Fibroblast of lung (primary cell): ENCODE measurements at regions not wholly inside any gene's neighbourhood (a gene's known extent, or its start where the extent isn't known, plus 50 kb on each side); places are given as distances from the start of the nearest gene placed in this dataset.

Source experiments
- DNase-seq, 2 donors: peaks; one replicate each; pipeline versions ENCODE4 v3.0.0 to v3.0.0-alpha.2; 2010; ENCODE audit warnings: low read depth in 2 of 2
- H2AFZ ChIP-seq: 2 replicates; pipeline ENCODE4 v1.5.1; 2012; ENCODE audit warnings: low read length, control low read depth, inconsistent platforms
- H3K27ac ChIP-seq: 2 replicates; pipeline ENCODE4 v1.5.1; 2011; ENCODE audit warnings: low read length, control low read depth; ENCODE audit not compliant: insufficient read depth
- H3K27me3 ChIP-seq: 2 replicates; pipeline ENCODE4 v1.5.1; 2011; ENCODE audit warnings: mild to moderate bottlenecking, low read length; ENCODE audit not compliant: control insufficient read depth, insufficient read depth
- H3K36me3 ChIP-seq: 2 replicates; pipeline ENCODE4 v1.5.1; 2011; ENCODE audit warnings: low read length; ENCODE audit not compliant: control insufficient read depth, insufficient read depth
- H3K4me1 ChIP-seq: 2 replicates; pipeline ENCODE4 v1.5.1; 2011; ENCODE audit warnings: low read length; ENCODE audit not compliant: control insufficient read depth, insufficient read depth; ENCODE audit errors: extremely low read depth
- H3K4me2 ChIP-seq: 2 replicates; pipeline ENCODE4 v1.5.1; 2011; ENCODE audit warnings: low read length, control low read depth; ENCODE audit not compliant: insufficient read depth; ENCODE audit errors: extremely low read depth
- H3K4me3 ChIP-seq, 4 experiments: fragments of 200-600 bp in 1 of 4; sonication (generic) in 1 of 4; replicated peaks in 1 of 4; 2 replicates each; pipeline ENCODE4 v1.5.1; 2011 to 2016; ENCODE audit warnings: low read length in 4 of 4, low read depth in 3 of 4, mild to moderate bottlenecking in 3 of 4, control low read depth in 2 of 4, inconsistent platforms in 1 of 4, mixed read lengths in 1 of 4; ENCODE audit not compliant: insufficient read depth in 1 of 4; ENCODE audit errors: control extremely low read depth in 1 of 4
- H3K79me2 ChIP-seq: 2 replicates; pipeline ENCODE4 v1.5.1; 2012; ENCODE audit warnings: mild to moderate bottlenecking, low read length, inconsistent platforms; ENCODE audit not compliant: control insufficient read depth, insufficient read depth
- H3K9ac ChIP-seq: 2 replicates; pipeline ENCODE4 v1.5.1; 2011; ENCODE audit warnings: mild to moderate bottlenecking, low read length, control low read depth; ENCODE audit not compliant: insufficient read depth
- H3K9me3 ChIP-seq: 2 replicates; pipeline ENCODE4 v1.5.1; 2012; ENCODE audit warnings: low read depth, low read length; ENCODE audit not compliant: control insufficient read depth, insufficient read depth
- H4K20me1 ChIP-seq: 2 replicates; pipeline ENCODE4 v1.5.1; 2011; ENCODE audit warnings: low read length; ENCODE audit not compliant: control insufficient read depth, insufficient read depth; ENCODE audit errors: extremely low read depth
- EZH2 ChIP-seq: IDR thresholded peaks from 2 replicates; pipeline ENCODE4 v1.5.1; 2012; ENCODE audit warnings: low read length, control low read depth, mild to moderate bottlenecking; ENCODE audit errors: missing control alignments
- TF ChIP-seq, protein P1 (sequence below), 2 donors: IDR thresholded peaks in 1 of 2; conservative IDR thresholded peaks in 1 of 2; 1 replicate in 1 of 2; 2 replicates in 1 of 2; pipeline ENCODE4 v1.5.1; 2011 to 2012; ENCODE audit warnings: low read length in 2 of 2, control low read depth in 1 of 2, inconsistent platforms in 1 of 2, low read depth in 1 of 2, mild to moderate bottlenecking in 1 of 2

DNA sequence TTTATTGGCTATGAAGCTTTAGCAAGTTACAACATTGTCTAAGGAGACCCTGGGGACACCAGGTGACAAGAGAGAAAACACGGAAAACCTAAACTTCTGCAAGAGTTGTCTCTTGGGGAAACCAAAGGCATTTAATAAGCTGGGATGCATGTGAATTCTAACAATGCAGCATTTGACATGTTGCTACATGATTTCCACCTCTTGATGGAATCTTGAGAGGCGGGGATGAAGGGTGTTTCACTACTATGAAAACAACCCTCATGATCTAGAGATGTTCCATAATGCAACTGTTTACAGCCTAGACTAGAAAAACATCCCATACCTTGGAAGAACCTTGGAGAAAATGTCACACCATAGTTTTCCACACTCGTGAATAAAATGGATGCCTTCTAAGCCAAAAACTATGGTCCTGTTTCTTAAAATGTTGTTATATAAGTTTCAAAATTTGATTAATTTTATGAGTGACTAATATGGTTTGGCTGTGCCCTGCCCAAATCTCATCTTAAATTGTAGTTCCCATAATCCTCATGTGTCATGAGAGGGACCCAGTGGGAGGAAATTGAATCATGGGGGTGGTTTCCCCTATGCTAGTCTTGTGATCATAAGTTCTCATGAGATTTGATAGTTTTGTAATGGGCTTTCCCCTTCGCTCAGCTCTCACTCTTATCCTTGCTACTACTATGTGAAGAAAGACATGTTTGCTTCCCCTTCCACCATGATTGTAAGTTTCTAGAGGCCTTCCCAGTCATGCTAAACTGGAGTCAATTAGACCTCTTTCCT, 164.6 kb downstream of the TNFSF13B start:
- H3K4me3 ChIP-seq = no peak overlapping the region
- no peaks in the 10 kb centered on the region for H3K79me2 ChIP-seq
- H3K9ac ChIP-seq = no peak overlapping the region
- no peaks in the 10 kb centered on the region for H3K9me3 ChIP-seq
- H3K4me2 ChIP-seq = no peak overlapping the region
- H3K27ac ChIP-seq = no peak overlapping the region
- H3K4me1 ChIP-seq = no peaks in the 10 kb centered on the region
- H2AFZ ChIP-seq = no peak overlapping the region
- no peak for DNase-seq
- TF ChIP-seq EZH2 = no peak
- TF ChIP-seq, protein P1, sequence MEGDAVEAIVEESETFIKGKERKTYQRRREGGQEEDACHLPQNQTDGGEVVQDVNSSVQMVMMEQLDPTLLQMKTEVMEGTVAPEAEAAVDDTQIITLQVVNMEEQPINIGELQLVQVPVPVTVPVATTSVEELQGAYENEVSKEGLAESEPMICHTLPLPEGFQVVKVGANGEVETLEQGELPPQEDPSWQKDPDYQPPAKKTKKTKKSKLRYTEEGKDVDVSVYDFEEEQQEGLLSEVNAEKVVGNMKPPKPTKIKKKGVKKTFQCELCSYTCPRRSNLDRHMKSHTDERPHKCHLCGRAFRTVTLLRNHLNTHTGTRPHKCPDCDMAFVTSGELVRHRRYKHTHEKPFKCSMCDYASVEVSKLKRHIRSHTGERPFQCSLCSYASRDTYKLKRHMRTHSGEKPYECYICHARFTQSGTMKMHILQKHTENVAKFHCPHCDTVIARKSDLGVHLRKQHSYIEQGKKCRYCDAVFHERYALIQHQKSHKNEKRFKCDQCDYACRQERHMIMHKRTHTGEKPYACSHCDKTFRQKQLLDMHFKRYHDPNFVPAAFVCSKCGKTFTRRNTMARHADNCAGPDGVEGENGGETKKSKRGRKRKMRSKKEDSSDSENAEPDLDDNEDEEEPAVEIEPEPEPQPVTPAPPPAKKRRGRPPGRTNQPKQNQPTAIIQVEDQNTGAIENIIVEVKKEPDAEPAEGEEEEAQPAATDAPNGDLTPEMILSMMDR (conservative IDR thresholded peaks at IDR 0.05 in 1 of 2, IDR thresholded peaks at IDR 0.05 in 1 of 2; ENCODE audit: low read depth in 1 of 2, low read length in 2 of 2) = no peak
- H4K20me1 ChIP-seq = no peaks in the 10 kb centered on the region
- H3K27me3 ChIP-seq = no peaks in the 10 kb centered on the region
- no peaks in the 10 kb centered on the region for H3K36me3 ChIP-seq

DNA sequence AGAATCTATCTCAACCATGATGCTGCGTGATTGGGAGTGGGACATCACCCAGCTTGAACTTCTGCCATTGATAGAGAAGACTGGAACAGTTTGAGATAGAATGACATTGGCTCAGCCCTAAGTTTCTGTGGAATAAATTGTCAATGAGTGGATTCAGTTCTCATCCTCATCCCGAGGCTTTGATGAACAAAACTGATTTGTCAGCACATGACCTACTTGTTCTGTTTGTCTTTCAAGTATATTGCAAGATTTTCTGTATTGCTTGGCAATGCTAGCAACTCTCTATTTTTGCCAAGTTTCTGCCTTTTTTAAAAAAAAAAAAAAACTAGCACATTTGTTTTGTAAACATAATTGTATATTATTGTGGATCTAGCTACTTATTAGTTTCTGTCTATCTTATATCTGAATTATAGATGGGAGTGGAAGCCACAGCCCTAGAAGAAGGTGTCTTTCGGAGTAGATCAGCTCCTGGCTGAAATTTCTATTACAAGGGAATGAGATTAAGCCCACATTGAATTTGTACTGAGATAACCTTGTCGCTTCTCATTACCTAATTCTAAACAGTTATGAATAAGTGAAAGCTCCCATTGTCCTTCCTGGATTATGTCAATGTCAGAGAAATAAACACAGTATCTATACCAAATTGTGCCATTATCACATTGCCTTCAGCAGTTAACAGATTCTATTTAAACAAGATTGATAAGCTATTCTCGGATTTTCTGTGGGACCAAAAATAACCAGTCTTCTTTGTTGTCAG, 166.1 kb downstream of the TNFSF13B start:
- H3K4me1 ChIP-seq = no peaks in the 10 kb centered on the region

DNA sequence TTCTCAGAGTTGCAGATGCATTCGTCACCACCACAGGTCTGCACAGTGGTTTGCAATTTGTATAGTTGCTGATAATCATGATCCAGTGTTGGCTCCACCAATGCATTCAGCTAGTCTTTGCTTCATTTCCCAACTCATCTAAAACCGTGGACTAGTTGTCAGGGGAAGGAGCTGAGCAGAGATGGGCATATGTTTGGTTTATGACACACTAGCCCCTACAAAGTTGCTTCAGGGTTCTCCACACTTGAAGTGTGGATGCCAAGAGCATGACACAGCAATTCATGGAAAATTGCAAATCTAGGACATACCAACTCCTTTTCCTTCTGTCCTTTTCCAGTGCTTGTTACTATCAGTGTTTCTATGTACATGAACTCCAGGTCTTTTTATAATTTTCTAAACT, 168.0 kb downstream of the TNFSF13B start:
- no peaks in the 10 kb centered on the region for H4K20me1 ChIP-seq
- H3K27me3 ChIP-seq = no peaks in the 10 kb centered on the region
- no peak overlapping the region for H3K27ac ChIP-seq
- H3K4me1 ChIP-seq = no peaks in the 10 kb centered on the region
- TF ChIP-seq EZH2 = no peak
- TF ChIP-seq, protein P1 (conservative IDR thresholded peaks at IDR 0.05 in 1 of 2, IDR thresholded peaks at IDR 0.05 in 1 of 2; ENCODE audit: low read depth in 1 of 2, low read length in 2 of 2) = no peak
- no peak overlapping the region for H3K4me3 ChIP-seq
- no peak overlapping the region for H3K4me2 ChIP-seq
- H3K36me3 ChIP-seq = no peaks in the 10 kb centered on the region
- H3K9me3 ChIP-seq = no peaks in the 10 kb centered on the region
- no peaks in the 10 kb centered on the region for H3K79me2 ChIP-seq
- no peak overlapping the region for H3K9ac ChIP-seq
- DNase-seq = peak in 1 of 2 donors; percentile 74
- no peak overlapping the region for H2AFZ ChIP-seq

More for the DNA sequence above, 166.1 kb downstream of the TNFSF13B start:
- Histone ChIP-seq H3K9me3 (no peaks in the 10 kb centered on the region), H4K20me1 (no peaks in the 10 kb centered on the region), H3K36me3 (no peaks in the 10 kb centered on the region), H3K9ac (no peak overlapping the region), H2AFZ (no peak overlapping the region), H3K27ac (no peak overlapping the region), H3K79me2 (no peaks in the 10 kb centered on the region), H3K27me3 (no peaks in the 10 kb centered on the region), H3K4me3 (no peak overlapping the region), H3K4me2 (no peak overlapping the region)
- no peak for TF ChIP-seq EZH2
- TF ChIP-seq, protein P1 (conservative IDR thresholded peaks at IDR 0.05 in 1 of 2, IDR thresholded peaks at IDR 0.05 in 1 of 2; ENCODE audit: low read depth in 1 of 2, low read length in 2 of 2) = no peak
- DNase-seq = no peak
